ENCODE measurements at regions not wholly inside any gene's neighbourhood (a gene's known extent, or its start where the extent isn't known, plus 50 kb on each side); places are given as distances from the start of the nearest gene placed in this dataset.

- no peak for DNase-seq (ENCODE audit: low read depth in 2 of 3, low spot score in 1 of 3)
Measured at GRCh38 chr3:28727307-28727706, 378.7 kb upstream of the AZI2 start.

GRCh38 chr3:28738425-28738824 is 389.8 kb upstream of the AZI2 start:
- DNase-seq (ENCODE audit: low read depth in 2 of 3, low spot score in 1 of 3): no peak

DNA sequence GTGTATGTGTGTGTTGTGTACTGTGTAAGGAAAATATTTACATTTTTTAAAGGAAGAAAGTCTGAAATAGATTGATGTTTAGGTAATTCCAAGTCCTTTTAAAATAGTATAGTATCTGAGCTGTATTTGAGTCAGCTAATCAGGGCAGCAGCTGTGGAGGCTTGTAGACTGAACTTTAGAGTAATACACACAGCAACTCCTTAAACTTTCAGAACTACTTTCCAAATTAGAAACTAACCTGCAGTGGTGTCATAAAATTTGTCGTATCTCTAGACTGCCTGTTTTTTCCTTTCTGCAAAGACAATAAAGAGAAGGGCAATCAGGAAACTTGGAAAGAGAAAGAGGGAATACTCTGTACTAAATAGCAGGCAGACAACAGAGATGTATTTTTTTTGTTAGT is 391.0 kb upstream of the AZI2 start:
- DNase-seq (ENCODE audit: low read depth in 2 of 3, low spot score in 1 of 3): no peak

GRCh38 chr3:28743271-28743670 is 394.6 kb upstream of the AZI2 start:
- no peak for DNase-seq (ENCODE audit: low read depth in 2 of 3, low spot score in 1 of 3)

DNA sequence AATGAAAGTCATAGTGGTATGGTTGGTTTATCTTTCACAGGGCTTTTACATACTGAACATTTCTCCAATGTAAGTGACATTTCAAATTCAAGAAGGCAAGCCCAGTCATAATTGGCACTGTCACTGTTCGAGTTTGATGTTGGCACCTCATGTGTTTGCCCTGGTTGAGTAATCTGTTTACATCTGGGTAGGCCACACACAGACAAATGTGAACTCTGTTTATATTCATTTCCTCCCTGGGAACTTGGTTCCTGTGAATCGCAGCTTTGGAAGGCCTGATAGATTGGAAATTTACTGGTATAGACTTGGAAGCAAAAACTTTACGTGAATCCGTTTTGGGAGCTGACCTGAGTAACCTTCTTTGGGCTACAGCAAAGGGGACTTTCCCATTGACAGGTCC is 395.2 kb upstream of the AZI2 start:
- DNase-seq (ENCODE audit: low read depth in 2 of 3, low spot score in 1 of 3): no peak

DNA sequence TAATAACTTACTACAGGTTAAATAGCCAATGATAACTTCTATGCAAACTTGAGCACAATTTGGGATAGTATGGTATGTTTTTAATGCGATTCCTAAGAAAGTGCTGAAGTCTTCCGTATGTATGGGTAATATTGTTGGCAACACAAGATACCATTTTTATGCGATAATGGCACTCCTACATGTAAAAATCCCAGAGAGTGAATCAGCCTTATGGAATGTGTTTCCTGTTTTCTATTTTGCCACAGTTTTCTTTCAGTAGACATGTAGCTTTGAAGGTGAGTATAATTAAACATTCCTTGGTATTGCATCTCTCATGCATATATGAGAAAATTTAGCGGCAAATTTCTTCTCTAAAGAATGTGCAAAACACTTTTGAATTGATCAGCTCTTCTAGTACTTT is 396.8 kb upstream of the AZI2 start:
- DNase-seq (ENCODE audit: low read depth in 2 of 3, low spot score in 1 of 3): no peak

GRCh38 chr3:28745916-28746617 is 397.4 kb upstream of the AZI2 start:
- DNase-seq (ENCODE audit: low read depth in 2 of 3, low spot score in 1 of 3): no peak

DNA sequence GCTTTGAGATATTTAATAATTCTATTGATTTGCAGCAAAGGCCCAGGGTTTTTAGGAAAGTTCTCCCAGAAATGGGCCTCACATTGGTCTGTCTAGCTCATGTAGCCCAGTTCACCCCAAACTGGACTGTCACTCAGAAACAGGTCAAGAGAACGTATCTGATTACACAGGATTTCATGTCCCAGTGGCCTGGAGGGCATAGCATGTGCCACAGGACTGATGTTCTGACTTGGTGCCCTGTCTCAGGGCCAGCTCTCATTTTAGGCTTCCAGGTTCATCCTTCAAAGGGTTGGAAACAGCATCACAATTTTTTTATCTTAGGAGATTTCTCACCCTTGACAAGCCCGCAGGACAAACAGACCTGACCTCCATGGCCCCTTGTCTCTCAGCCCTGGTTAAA is 398.4 kb upstream of the AZI2 start:
- DNase-seq (ENCODE audit: low read depth in 2 of 3, low spot score in 1 of 3): no peak

DNA sequence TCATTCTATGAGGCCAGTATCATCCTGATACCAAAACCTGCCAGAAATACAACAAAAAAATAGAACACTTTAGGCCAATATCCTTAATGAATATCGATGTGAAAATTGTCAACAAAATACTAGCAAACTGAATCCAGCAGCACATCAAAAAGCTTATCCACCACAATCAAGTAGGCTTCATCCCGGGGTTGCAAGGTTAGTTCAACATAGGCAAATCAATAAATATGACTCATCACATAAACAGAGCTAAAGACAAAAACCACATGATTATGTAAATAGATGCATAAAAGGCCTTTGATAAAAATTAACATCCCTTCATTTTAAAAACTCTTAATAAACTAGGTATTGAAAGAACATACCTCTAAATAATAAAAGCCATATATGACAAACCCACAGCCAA is 403.2 kb upstream of the AZI2 start:
- DNase-seq (ENCODE audit: low read depth in 2 of 3, low spot score in 1 of 3): no peak

GRCh38 chr3:28752290-28752689 is 403.7 kb upstream of the AZI2 start:
- no peak for DNase-seq (ENCODE audit: low read depth in 2 of 3, low spot score in 1 of 3)

DNA sequence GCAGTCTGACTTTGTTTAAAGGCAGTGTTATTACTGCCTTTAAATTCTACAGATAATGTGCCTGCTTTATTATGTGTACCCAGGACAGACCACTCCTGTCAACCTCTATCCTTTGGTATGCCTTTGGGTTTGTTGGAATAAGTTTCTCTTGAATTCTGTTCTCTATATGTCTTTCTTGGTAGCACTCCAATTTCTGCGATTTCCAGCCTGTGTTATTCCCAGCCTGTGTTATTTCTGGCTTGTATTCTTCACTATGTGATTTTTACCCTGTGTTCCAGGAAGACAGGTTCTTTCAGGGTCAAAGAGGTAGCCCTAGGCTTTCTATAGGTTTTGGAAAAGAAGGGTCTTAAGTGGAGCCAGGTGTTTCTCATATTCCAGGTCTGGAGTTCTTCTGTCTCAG is 407.4 kb upstream of the AZI2 start:
- DNase-seq (ENCODE audit: low read depth in 2 of 3, low spot score in 1 of 3): no peak

- no peak for DNase-seq (ENCODE audit: low read depth in 2 of 3, low spot score in 1 of 3)
Measured at GRCh38 chr3:28758115-28758514, 409.5 kb upstream of the AZI2 start.

DNA sequence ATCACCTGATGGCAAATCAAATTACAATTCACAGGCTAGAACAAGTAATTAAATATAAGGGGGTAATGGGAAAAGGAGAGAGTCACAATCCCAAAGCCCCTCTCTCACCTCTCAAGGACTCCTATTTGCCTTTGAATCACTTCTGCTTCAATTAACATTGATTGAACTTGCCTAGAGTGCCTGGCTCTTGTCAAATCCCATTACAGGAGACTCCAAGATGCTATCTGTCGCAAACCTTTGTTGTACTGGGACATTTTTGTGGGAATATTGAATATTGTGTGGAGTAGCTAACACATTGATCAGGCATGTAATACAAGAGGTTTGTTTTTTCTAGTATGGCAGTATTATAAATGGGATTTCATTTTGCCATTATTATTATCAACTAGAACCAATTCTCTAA is 412.8 kb upstream of the AZI2 start:
- no peak for DNase-seq (ENCODE audit: low read depth in 2 of 3, low spot score in 1 of 3)

DNA sequence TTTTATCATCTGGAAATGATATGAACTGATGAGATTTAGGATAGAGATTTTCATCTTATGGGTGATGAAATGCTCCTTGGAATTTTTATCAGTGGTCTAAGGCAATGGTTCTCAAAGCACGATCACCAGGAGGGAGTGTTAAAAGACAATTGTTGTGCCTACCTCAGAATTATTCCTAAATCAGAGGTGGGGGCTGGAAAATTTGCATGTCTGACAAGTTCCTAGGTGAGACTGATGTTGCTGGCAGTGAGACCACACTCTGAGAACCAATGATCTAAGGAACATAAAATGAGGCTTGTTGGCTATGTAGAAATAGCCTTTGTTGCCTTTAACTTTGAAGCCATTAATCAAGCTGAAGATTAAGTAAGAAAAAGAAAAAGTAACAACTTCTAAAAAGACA is 416.6 kb upstream of the AZI2 start:
- DNase-seq (ENCODE audit: low read depth in 2 of 3, low spot score in 1 of 3): no peak

DNA sequence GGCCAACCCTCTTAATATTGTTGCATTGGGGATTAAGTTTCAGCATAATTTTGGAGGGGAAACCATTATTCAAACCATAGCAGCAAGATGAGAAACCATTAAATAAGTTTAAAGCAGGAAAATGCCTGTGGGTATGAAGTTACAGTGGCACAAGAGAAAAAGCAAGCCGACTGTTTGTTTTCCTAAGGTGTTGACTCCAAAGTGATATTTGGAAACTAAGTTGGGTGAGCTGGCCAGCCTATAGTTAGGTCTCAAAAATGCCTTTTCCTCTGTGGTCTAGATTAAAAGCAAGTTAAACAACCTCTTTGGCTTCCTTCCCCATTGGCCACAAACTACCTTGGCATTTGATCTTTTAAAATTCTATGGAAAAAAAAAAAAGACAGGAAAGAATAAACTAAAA is 419.8 kb upstream of the AZI2 start:
- no peak for DNase-seq (ENCODE audit: low read depth in 2 of 3, low spot score in 1 of 3)

DNA sequence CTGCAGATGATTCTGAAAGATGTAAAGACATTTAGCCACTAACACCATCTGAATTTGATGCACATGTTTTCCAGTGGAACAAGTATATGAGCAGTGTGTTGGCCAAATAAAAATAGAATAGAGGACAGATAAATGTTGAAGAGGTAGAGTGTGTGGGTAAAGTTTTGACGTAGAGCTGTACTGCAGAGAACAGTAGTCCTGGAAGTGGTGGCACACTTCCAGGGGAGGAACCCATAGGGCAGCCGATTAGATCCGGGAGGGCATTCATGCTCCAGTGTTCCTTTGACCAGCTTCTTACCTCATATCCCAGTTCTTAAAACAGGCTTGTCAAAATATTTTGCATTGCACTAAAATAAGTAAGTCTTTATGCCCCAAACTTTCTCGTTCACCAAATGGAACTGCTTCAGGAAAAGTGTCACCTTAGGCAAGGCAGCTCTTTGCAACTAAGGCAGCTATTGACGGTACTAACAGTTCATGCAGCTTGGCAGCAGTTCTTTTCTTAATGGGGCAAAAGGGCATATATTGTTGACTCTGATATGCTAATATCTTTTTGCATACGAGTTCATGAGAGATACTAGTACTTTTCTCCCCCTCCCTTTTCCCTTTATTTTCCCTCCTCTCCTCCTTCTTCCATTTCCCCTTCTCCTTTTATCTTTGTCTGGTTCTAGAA is 429.3 kb upstream of the AZI2 start:
- no peak for DNase-seq (ENCODE audit: low read depth in 2 of 3, low spot score in 1 of 3)

DNA sequence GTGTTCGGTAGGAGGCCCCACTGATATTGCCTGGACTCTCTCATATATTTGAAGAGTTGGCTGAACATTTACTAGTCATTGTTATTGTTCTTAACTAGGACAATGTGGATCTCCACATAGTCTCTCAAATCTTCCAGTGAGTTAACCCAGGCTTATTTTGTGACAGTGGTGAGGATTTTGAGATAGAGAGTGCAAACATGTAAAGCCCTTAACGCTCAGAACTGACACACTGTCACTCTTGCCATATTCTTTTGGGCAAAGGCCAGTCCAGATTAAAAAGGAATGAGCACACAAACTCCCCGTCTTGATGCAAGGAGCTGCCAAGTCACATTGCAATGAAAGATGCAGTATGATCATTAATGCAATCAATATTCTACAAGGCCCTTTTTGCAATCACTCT is 431.9 kb upstream of the AZI2 start:
- no peak for DNase-seq (ENCODE audit: low read depth in 2 of 3, low spot score in 1 of 3)

DNA sequence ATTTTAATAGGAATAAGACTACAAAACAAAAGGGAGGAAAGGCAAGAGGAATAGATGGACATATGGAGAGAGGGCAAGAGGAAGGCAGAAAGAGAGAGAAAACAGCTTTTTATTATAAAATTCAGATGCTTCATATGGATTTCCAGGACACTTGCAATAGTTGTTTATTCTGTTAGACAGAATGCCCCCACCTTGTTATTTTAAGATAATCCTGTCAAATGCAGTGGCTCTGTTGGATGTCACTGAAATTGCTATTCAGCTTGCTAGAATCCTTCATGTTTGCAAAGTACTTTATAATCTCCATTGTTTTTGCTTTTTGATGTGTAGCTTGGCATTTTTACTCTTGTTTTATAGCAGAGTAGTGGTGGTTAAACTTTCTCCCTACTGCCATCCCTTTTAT is 432.4 kb upstream of the AZI2 start:
- no peak for DNase-seq (ENCODE audit: low read depth in 2 of 3, low spot score in 1 of 3)

DNA sequence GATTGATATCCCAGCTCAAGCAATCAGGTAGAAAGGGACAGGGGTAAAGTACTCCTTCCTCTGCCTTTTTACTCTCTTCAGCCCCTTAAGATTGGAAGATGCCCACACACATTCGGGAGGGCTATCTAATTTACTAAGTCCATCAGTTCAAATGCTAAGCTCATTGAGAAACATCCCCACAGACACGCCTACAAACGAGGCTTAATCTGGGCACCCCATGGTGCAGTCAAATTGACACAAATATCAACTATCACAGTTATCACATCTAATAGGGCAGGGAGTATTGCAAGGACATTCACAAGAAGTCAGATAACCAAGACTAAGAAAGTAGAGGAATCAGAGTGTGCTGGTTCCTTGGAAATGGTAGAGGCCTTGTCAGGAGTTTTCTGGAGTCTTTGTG is 437.8 kb upstream of the AZI2 start:
- no peak for DNase-seq (ENCODE audit: low read depth in 2 of 3, low spot score in 1 of 3)

DNA sequence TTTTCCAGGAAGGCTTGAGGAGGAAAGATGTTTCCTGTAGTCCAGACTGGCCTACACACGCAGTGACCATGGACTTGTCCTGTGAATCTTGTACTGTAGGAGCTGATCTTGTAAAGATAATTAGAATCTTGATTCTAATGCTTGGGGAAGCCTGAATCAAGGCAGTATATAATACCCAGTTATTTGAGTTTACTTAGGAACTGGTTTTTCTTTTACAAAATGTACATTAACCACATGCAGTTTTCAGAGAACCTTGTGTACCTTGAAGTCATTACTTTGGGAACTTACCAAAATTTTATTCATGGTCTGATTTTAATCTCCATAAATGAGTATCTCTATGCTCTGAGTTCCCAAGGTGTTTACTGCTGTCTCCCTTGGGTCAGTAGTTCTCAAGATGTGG is 439.9 kb upstream of the AZI2 start:
- DNase-seq (ENCODE audit: low read depth in 2 of 3, low spot score in 1 of 3): no peak

DNA sequence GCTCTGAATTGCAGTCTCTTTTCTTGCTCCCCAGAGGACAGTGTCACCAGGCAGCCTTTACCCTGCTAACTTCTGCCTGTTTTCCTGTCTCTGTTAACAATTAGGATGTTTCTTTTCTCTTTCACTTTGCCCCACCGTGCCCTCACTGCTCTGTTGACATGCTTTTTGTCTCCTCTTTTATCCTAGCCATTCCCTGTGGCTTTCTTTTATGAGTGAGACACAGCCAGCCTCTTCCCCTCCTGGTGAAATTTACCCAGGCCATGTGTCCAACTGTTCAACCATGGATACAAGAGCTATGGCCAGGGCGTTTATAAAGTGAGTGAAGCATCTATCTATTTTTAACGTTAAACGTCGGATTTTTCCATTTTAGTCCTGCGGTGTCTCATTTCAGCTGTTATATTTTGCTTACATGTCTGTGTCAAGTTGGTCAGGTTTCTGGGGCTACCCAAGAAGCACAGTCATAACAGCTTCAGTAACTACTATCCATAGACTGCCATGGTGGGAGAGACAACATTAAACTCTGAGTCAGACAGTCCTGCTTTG is 443.2 kb upstream of the AZI2 start:
- DNase-seq (ENCODE audit: low read depth in 2 of 3, low spot score in 1 of 3): no peak

- no peak for DNase-seq (ENCODE audit: low read depth in 2 of 3, low spot score in 1 of 3)
Measured at GRCh38 chr3:28792604-28793003, 444.0 kb upstream of the AZI2 start.

- no peak for DNase-seq (ENCODE audit: low read depth in 2 of 3, low spot score in 1 of 3)
Measured at GRCh38 chr3:28799084-28799483, 450.5 kb upstream of the AZI2 start.
